GM18861 (cell line): ENCODE measurements at regions not wholly inside any gene's neighbourhood (a gene's known extent, or its start where the extent isn't known, plus 50 kb on each side); places are given as distances from the start of the nearest gene placed in this dataset.

ENCODE experiments used
- ATAC-seq: cut with Tn5 transposase; IDR thresholded peaks from one replicate; pipeline ENCODE4 v1.9.1; 2021; ENCODE audit not compliant: unreplicated experiment

GRCh38 chr13:84044805-84045204 lies 162.5 kb upstream of the SLITRK1 start:
- no peak for ATAC-seq

- no peak for ATAC-seq
Observed at GRCh38 chr13:84038001-84038400, 155.7 kb upstream of the SLITRK1 start.

GRCh38 chr13:84032116-84032515 lies 149.8 kb upstream of the SLITRK1 start:
- no peak for ATAC-seq

GRCh38 chr13:84031120-84031519 lies 148.8 kb upstream of the SLITRK1 start:
- ATAC-seq = no peak

GRCh38 chr13:84029396-84029795 lies 147.1 kb upstream of the SLITRK1 start:
- ATAC-seq = no peak

- no peak for ATAC-seq
Observed at GRCh38 chr13:84025824-84026223, 143.6 kb upstream of the SLITRK1 start.

GRCh38 chr13:83996415-83996814 lies 114.1 kb upstream of the SLITRK1 start:
- no peak for ATAC-seq

GRCh38 chr13:83995930-83996329 lies 113.7 kb upstream of the SLITRK1 start:
- no peak for ATAC-seq

- ATAC-seq = no peak
Observed at GRCh38 chr13:83992566-83993358, 110.5 kb upstream of the SLITRK1 start.

GRCh38 chr13:83987394-83987793 lies 105.1 kb upstream of the SLITRK1 start:
- ATAC-seq = no peak

- no peak for ATAC-seq
Observed at GRCh38 chr13:83984793-83985192, 102.5 kb upstream of the SLITRK1 start.

- ATAC-seq = no peak
Observed at GRCh38 chr13:83980331-83980730, 98.1 kb upstream of the SLITRK1 start.

GRCh38 chr13:83975655-83976165 lies 93.4 kb upstream of the SLITRK1 start:
- ATAC-seq = no peak

GRCh38 chr13:83958531-83958930 lies 76.3 kb upstream of the SLITRK1 start:
- ATAC-seq = no peak

- no peak for ATAC-seq
Observed at GRCh38 chr13:83955011-83955410, 72.7 kb upstream of the SLITRK1 start.

- ATAC-seq = no peak
Observed at GRCh38 chr13:83953916-83954315, 71.6 kb upstream of the SLITRK1 start.

GRCh38 chr13:83950293-83950692 lies 68.0 kb upstream of the SLITRK1 start:
- no peak for ATAC-seq

GRCh38 chr13:83943530-83944279 lies 61.4 kb upstream of the SLITRK1 start:
- no peak for ATAC-seq

GRCh38 chr13:83941701-83942335 lies 59.5 kb upstream of the SLITRK1 start:
- no peak for ATAC-seq

GRCh38 chr13:83940742-83941141 lies 58.5 kb upstream of the SLITRK1 start:
- no peak for ATAC-seq

GRCh38 chr13:83937579-83937978 lies 55.3 kb upstream of the SLITRK1 start:
- ATAC-seq = no peak

GRCh38 chr13:83935566-83935965 lies 53.3 kb upstream of the SLITRK1 start:
- ATAC-seq = no peak
